ENCODE measurements at regions not wholly inside any gene's neighbourhood (a gene's known extent, or its start where the extent isn't known, plus 50 kb on each side); places are given as distances from the start of the nearest gene placed in this dataset.

GRCh38 chr6:90420500-90420899 lies 123.9 kb upstream of the BACH2 start:
- Mint-ChIP-seq H3K4me3 (ENCODE audit: unreplicated experiment) (no peak overlapping the region), H3K36me3 (ENCODE audit: low read depth, unreplicated experiment) (no peaks in the 10 kb centered on the region), H3K4me1 (ENCODE audit: unreplicated experiment) (no peaks in the 10 kb centered on the region), H3K27me3 (ENCODE audit: unreplicated experiment) (no peaks in the 10 kb centered on the region), H3K9me3 (ENCODE audit: unreplicated experiment) (no peaks in the 10 kb centered on the region), H3K27ac (ENCODE audit: unreplicated experiment) (no peak overlapping the region)
- no peak for DNase-seq (ENCODE audit: low spot score)
- TF ChIP-seq, protein P1, sequence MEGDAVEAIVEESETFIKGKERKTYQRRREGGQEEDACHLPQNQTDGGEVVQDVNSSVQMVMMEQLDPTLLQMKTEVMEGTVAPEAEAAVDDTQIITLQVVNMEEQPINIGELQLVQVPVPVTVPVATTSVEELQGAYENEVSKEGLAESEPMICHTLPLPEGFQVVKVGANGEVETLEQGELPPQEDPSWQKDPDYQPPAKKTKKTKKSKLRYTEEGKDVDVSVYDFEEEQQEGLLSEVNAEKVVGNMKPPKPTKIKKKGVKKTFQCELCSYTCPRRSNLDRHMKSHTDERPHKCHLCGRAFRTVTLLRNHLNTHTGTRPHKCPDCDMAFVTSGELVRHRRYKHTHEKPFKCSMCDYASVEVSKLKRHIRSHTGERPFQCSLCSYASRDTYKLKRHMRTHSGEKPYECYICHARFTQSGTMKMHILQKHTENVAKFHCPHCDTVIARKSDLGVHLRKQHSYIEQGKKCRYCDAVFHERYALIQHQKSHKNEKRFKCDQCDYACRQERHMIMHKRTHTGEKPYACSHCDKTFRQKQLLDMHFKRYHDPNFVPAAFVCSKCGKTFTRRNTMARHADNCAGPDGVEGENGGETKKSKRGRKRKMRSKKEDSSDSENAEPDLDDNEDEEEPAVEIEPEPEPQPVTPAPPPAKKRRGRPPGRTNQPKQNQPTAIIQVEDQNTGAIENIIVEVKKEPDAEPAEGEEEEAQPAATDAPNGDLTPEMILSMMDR (IDR thresholded peaks at IDR 0.05; ENCODE audit: unreplicated experiment), result no peak

GRCh38 chr6:90417385-90417784 lies 120.7 kb upstream of the BACH2 start:
- DNase-seq (ENCODE audit: low spot score), result no peak
- no peaks in the 10 kb centered on the region for H3K27me3 Mint-ChIP-seq (ENCODE audit: unreplicated experiment)
- H3K9me3 Mint-ChIP-seq (ENCODE audit: unreplicated experiment), result no peaks in the 10 kb centered on the region
- H3K4me3 Mint-ChIP-seq (ENCODE audit: unreplicated experiment), result no peak overlapping the region
- no peaks in the 10 kb centered on the region for H3K36me3 Mint-ChIP-seq (ENCODE audit: low read depth, unreplicated experiment)
- H3K4me1 Mint-ChIP-seq (ENCODE audit: unreplicated experiment), result peaks cover 10% of the 10 kb centered on the region
- H3K27ac Mint-ChIP-seq (ENCODE audit: unreplicated experiment), result no peak overlapping the region
- TF ChIP-seq, protein P1 (IDR thresholded peaks at IDR 0.05; ENCODE audit: unreplicated experiment), result no peak

DNA sequence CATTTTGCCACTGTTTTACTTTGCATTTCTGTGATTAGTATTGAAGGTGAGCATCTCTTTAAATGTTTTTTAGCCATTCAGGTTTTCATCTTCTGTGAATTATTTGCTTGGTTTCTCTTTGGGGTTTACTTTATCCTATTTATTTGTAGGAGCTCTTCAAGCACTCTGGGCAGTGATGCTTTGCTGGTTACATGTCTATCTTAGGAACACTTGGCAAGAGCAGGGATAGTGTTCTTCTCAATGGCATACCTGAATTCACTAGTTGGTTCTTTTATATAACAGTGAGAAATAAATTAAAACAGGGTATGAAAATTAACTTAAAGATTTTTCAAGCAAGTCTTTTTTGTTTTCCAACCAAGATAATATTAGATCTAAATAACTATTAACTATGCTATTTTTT lies 119.7 kb upstream of the BACH2 start:
- TF ChIP-seq, protein P1 (IDR thresholded peaks at IDR 0.05; ENCODE audit: unreplicated experiment), result no peak
- no peak for DNase-seq (ENCODE audit: low spot score)
- Mint-ChIP-seq H3K27ac (ENCODE audit: unreplicated experiment) (no peak overlapping the region), H3K36me3 (ENCODE audit: low read depth, unreplicated experiment) (no peaks in the 10 kb centered on the region), H3K4me3 (ENCODE audit: unreplicated experiment) (no peak overlapping the region), H3K27me3 (ENCODE audit: unreplicated experiment) (peaks cover 3% of the 10 kb centered on the region), H3K9me3 (ENCODE audit: unreplicated experiment) (no peaks in the 10 kb centered on the region), H3K4me1 (ENCODE audit: unreplicated experiment) (peaks cover 11% of the 10 kb centered on the region)

DNA sequence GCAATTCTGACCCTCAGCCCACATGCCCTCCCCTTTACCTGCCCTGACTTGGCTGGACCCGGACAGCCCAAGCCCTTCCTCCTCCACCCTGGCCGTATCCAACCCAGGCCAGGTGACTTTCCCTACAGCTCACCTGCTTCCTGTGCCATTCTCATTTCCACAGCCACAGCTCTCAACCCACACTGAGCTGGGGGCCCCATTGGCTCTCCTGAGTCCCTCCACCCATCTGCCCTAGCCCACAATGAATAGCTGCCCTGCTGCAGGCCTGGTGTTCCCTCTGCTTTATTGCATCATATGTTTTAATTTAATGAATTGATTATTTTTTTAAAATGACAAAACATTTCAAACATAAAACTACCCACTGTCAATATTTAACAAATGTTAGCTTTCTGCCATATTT lies 118.5 kb upstream of the BACH2 start:
- TF ChIP-seq, protein P1 (IDR thresholded peaks at IDR 0.05; ENCODE audit: unreplicated experiment), result no peak
- Mint-ChIP-seq H3K36me3 (ENCODE audit: low read depth, unreplicated experiment) (no peaks in the 10 kb centered on the region), H3K27ac (ENCODE audit: unreplicated experiment) (no peak overlapping the region), H3K4me1 (ENCODE audit: unreplicated experiment) (peaks cover 11% of the 10 kb centered on the region), H3K4me3 (ENCODE audit: unreplicated experiment) (no peak overlapping the region), H3K9me3 (ENCODE audit: unreplicated experiment) (no peaks in the 10 kb centered on the region), H3K27me3 (ENCODE audit: unreplicated experiment) (peaks cover 3% of the 10 kb centered on the region)
- DNase-seq (ENCODE audit: low spot score), result no peak

- Mint-ChIP-seq H3K36me3 (ENCODE audit: low read depth, unreplicated experiment) (no peaks in the 10 kb centered on the region), H3K9me3 (ENCODE audit: unreplicated experiment) (no peaks in the 10 kb centered on the region), H3K4me1 (ENCODE audit: unreplicated experiment) (peaks cover 11% of the 10 kb centered on the region), H3K27me3 (ENCODE audit: unreplicated experiment) (peaks cover 3% of the 10 kb centered on the region), H3K27ac (ENCODE audit: unreplicated experiment) (no peak overlapping the region), H3K4me3 (ENCODE audit: unreplicated experiment) (no peak overlapping the region)
- DNase-seq (ENCODE audit: low spot score), result no peak
- TF ChIP-seq, protein P1 (IDR thresholded peaks at IDR 0.05; ENCODE audit: unreplicated experiment), result no peak
Measured at GRCh38 chr6:90414352-90414751, 117.7 kb upstream of the BACH2 start.
